ENCODE measurements at regions not wholly inside any gene's neighbourhood (a gene's known extent, or its start where the extent isn't known, plus 50 kb on each side); places are given as distances from the start of the nearest gene placed in this dataset.

DNA sequence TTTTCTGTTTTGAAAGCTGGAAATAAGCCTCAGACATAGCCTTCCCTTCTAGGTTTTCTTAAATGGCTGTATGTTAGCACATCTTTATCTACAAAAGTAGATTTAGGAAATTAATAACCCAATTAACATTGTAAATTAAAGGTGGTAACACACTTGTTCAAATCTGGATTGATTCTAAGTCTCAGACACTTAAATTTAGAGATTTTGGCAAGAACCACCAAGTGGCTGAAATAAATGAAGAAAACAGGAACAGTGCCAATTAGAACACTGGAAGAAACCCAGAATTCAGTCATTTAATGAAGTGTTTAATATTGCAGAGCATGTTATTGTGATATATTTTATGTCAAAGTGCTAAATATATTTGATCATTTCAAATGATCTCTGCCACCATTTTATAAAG, 628.2 kb downstream of the USP25 start:
- no peak overlapping the region for H3K4me3 Mint-ChIP-seq (ENCODE audit: unreplicated experiment)
- TF ChIP-seq, protein P1, sequence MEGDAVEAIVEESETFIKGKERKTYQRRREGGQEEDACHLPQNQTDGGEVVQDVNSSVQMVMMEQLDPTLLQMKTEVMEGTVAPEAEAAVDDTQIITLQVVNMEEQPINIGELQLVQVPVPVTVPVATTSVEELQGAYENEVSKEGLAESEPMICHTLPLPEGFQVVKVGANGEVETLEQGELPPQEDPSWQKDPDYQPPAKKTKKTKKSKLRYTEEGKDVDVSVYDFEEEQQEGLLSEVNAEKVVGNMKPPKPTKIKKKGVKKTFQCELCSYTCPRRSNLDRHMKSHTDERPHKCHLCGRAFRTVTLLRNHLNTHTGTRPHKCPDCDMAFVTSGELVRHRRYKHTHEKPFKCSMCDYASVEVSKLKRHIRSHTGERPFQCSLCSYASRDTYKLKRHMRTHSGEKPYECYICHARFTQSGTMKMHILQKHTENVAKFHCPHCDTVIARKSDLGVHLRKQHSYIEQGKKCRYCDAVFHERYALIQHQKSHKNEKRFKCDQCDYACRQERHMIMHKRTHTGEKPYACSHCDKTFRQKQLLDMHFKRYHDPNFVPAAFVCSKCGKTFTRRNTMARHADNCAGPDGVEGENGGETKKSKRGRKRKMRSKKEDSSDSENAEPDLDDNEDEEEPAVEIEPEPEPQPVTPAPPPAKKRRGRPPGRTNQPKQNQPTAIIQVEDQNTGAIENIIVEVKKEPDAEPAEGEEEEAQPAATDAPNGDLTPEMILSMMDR (IDR thresholded peaks at IDR 0.05; ENCODE audit: partially characterized antibody, unreplicated experiment): no peak
- no peaks in the 10 kb centered on the region for H3K36me3 Mint-ChIP-seq (ENCODE audit: unreplicated experiment)
- H3K27me3 Mint-ChIP-seq (ENCODE audit: unreplicated experiment): peaks cover 2% of the 10 kb centered on the region
- peaks cover 5% of the 10 kb centered on the region for H3K4me1 Mint-ChIP-seq (ENCODE audit: low read depth, unreplicated experiment)
- H3K9me3 Mint-ChIP-seq (ENCODE audit: unreplicated experiment): no peaks in the 10 kb centered on the region
- DNase-seq: no peak
- no peak overlapping the region for H3K27ac Mint-ChIP-seq (ENCODE audit: unreplicated experiment)

DNA sequence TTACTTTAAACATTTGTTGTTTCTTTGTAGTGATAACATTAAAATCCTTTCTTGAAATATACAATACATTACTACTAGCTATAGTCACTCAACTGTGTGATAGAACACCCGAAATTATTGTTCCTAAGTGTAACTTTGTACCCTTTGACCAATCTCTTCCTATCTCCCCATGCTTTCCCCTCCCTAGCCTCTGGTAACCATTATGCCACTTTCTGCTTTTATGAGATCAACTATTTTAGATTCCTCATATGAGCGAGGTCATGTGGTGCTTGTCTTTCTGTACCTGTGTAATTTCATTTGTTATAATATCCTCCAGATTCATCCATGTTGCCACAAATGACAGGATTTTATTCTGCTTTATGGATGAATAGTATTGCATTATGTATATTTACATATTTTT, 629.0 kb downstream of the USP25 start:
- Mint-ChIP-seq H3K27ac (ENCODE audit: unreplicated experiment) (no peak overlapping the region), H3K4me1 (ENCODE audit: low read depth, unreplicated experiment) (peaks cover 8% of the 10 kb centered on the region), H3K4me3 (ENCODE audit: unreplicated experiment) (no peak overlapping the region), H3K27me3 (ENCODE audit: unreplicated experiment) (peaks cover 4% of the 10 kb centered on the region), H3K36me3 (ENCODE audit: unreplicated experiment) (no peaks in the 10 kb centered on the region), H3K9me3 (ENCODE audit: unreplicated experiment) (peaks cover 2% of the 10 kb centered on the region)
- no peak for DNase-seq
- TF ChIP-seq, protein P1 (IDR thresholded peaks at IDR 0.05; ENCODE audit: partially characterized antibody, unreplicated experiment): no peak

DNA sequence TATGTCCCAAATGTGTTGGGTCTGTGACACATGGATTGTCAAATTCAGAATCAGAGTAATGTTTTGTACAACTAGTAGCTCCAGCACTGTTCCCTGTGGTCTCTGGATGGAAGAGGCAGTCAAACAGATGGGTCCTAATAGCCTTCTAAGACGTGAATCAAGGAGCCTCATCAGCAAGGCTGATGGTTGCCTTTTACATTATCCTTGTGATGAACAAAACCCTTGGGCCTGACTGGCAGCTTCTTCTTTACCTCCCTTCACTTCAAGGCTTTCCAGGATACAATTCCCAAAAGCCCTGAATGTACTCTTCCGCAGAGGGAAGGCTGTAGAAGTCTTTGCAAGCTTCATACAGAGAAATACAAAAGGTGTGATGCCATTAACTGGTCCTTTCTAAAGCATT, 633.3 kb downstream of the USP25 start:
- no peak overlapping the region for H3K4me3 Mint-ChIP-seq (ENCODE audit: unreplicated experiment)
- peaks cover 2% of the 10 kb centered on the region for H3K9me3 Mint-ChIP-seq (ENCODE audit: unreplicated experiment)
- no peaks in the 10 kb centered on the region for H3K36me3 Mint-ChIP-seq (ENCODE audit: unreplicated experiment)
- H3K4me1 Mint-ChIP-seq (ENCODE audit: low read depth, unreplicated experiment): peaks cover 12% of the 10 kb centered on the region
- peak overlapping the region; percentile 90 for H3K27ac Mint-ChIP-seq (ENCODE audit: unreplicated experiment)
- DNase-seq: no peak
- TF ChIP-seq, protein P1 (IDR thresholded peaks at IDR 0.05; ENCODE audit: partially characterized antibody, unreplicated experiment): no peak
- H3K27me3 Mint-ChIP-seq (ENCODE audit: unreplicated experiment): peaks cover 3% of the 10 kb centered on the region

DNA sequence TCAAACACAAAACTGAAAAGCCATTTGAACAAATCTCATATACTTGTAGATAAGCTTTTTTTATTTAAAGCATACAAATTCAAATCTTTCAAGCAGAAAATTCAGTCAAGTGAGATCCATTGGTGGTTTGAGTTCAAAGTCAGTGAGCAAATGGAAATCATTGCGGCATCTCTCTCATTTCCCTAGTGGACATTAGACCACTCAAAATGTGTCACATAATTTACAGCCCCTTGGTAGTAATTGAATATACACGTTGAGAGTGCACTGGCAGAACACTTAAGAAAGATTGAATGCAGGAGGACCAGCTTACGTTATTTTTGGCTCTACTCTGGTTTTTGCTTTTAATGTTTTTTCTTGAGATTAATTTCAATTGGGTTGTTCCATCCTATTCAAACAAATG, 633.7 kb downstream of the USP25 start:
- TF ChIP-seq, protein P1 (IDR thresholded peaks at IDR 0.05; ENCODE audit: partially characterized antibody, unreplicated experiment): no peak
- peaks cover 12% of the 10 kb centered on the region for H3K4me1 Mint-ChIP-seq (ENCODE audit: low read depth, unreplicated experiment)
- H3K27me3 Mint-ChIP-seq (ENCODE audit: unreplicated experiment): peaks cover 3% of the 10 kb centered on the region
- DNase-seq: no peak
- peak overlapping the region; percentile 71 for H3K4me3 Mint-ChIP-seq (ENCODE audit: unreplicated experiment)
- no peaks in the 10 kb centered on the region for H3K36me3 Mint-ChIP-seq (ENCODE audit: unreplicated experiment)
- peaks cover 2% of the 10 kb centered on the region for H3K9me3 Mint-ChIP-seq (ENCODE audit: unreplicated experiment)
- peak overlapping the region; percentile 90 for H3K27ac Mint-ChIP-seq (ENCODE audit: unreplicated experiment)

DNA sequence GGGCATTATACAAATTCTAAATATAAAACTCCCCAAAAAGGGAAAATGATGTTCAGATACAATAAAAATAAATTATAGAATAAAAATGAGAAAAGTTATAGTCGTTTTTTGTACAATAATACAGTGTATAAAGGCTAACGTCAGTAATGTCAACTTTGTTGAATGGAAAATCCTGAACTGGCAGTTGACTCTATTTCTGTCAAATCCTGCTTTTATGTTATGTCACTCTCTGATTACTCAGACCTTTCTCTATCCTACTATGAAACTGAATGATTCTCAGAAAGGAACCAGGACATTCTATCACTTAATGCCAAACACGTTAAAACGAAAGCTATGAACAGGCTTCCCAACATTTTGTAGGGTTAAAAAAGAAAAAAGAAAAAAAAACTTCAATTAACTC, 636.4 kb downstream of the USP25 start:
- TF ChIP-seq, protein P1 (IDR thresholded peaks at IDR 0.05; ENCODE audit: partially characterized antibody, unreplicated experiment): no peak
- no peak for DNase-seq
- Mint-ChIP-seq H3K4me3 (ENCODE audit: unreplicated experiment) (no peak overlapping the region), H3K27me3 (ENCODE audit: unreplicated experiment) (peaks cover 3% of the 10 kb centered on the region), H3K4me1 (ENCODE audit: low read depth, unreplicated experiment) (peaks cover 17% of the 10 kb centered on the region), H3K36me3 (ENCODE audit: unreplicated experiment) (no peaks in the 10 kb centered on the region), H3K9me3 (ENCODE audit: unreplicated experiment) (peaks cover 5% of the 10 kb centered on the region), H3K27ac (ENCODE audit: unreplicated experiment) (no peak overlapping the region)

All from glutamatergic neuron (in vitro differentiated cells).